ENCODE measurements at regions not wholly inside any gene's neighbourhood (a gene's known extent, or its start where the extent isn't known, plus 50 kb on each side); places are given as distances from the start of the nearest gene placed in this dataset.

GRCh38 chr2:166614029-166614428 lies 120.0 kb upstream of the SCN7A start:
- Histone ChIP-seq H3K36me3 (ENCODE audit: control insufficient read depth in 2 of 2, extremely low read depth in 1 of 2, insufficient read depth in 2 of 2, low read length in 2 of 2) (no peaks in the 10 kb centered on the region), H3K4me2 (ENCODE audit: insufficient read depth, low read length) (no peak overlapping the region), H3K27me3 (ENCODE audit: control insufficient read depth in 2 of 2, insufficient read depth in 2 of 2, low read length in 2 of 2) (no peaks in the 10 kb centered on the region), H4K20me1 (replicated peaks; ENCODE audit: control insufficient read depth, extremely low read depth, insufficient read depth, low read length) (no peaks in the 10 kb centered on the region), H2AFZ (ENCODE audit: low read depth, low read length) (no peak overlapping the region), H3K79me2 (ENCODE audit: control insufficient read depth, insufficient read depth, low read length) (no peaks in the 10 kb centered on the region), H3K9me3 (replicated peaks; ENCODE audit: control insufficient read depth, insufficient read depth, low read length) (no peaks in the 10 kb centered on the region), H3K4me1 (ENCODE audit: control insufficient read depth, extremely low read depth, insufficient read depth, low read length) (no peaks in the 10 kb centered on the region), H3K4me3 (replicated peaks in 1 of 3; ENCODE audit: insufficient read depth in 1 of 3, low read depth in 1 of 3, low read length in 3 of 3) (no peak overlapping the region), H3K27ac (ENCODE audit: insufficient read depth, low read depth, low read length) (no peak overlapping the region), H3K9ac (replicated peaks; ENCODE audit: extremely low read depth, insufficient read depth, low read length) (no peak overlapping the region), H3K9me1 (replicated peaks; ENCODE audit: control insufficient read depth, extremely low read depth, insufficient read depth, low read length) (no peaks in the 10 kb centered on the region)
- no peak for TF ChIP-seq CTCF (IDR thresholded peaks at IDR 0.05; ENCODE audit: extremely low read depth in 1 of 2, insufficient read depth in 1 of 2, low read depth in 1 of 2, low read length in 2 of 2)
- intact Hi-C loops (cut with micrococcal nuclease) (no loop called here), dilution Hi-C loops (cut with MboI; ENCODE audit: extremely low pct_ligation_motif_present, low sequenced_read_pairs) (no loop called here)
- POLR2A ChIA-PET, result no interaction called here
- DNase-seq (ENCODE audit: low read depth, low spot score) (no peak), FAIRE-seq (no peak)
- CTCF ChIA-PET, result no interaction called here
- BruUV-seq (replicated peaks), result no TSS peak

DNA sequence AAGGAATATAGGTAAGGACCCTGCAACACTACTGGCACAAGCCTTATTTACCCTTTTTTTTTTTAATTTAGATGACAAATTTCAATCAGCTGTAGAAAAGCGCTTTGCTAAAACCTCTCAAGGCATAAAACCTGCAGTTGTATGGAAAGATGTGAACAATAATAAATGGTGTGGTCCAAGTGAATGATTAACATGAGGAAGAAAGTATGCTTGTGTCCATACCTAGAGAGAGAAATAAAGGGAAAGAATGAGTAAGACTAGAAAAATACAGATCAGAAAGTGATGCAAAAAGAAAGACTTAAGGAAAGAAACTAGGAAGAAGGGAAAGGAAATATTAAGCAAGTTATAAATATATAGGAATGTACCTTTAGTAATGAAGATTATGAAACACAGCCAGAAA lies 119.2 kb upstream of the SCN7A start:
- ChIA-PET POLR2A (no interaction called here), CTCF (no interaction called here)
- dilution Hi-C loops (cut with MboI; ENCODE audit: extremely low pct_ligation_motif_present, low sequenced_read_pairs), result no loop called here
- H3K36me3 ChIP-seq (ENCODE audit: control insufficient read depth in 2 of 2, extremely low read depth in 1 of 2, insufficient read depth in 2 of 2, low read length in 2 of 2), result no peaks in the 10 kb centered on the region
- no peaks in the 10 kb centered on the region for H3K4me1 ChIP-seq (ENCODE audit: control insufficient read depth, extremely low read depth, insufficient read depth, low read length)
- no peak overlapping the region for H3K9ac ChIP-seq (replicated peaks; ENCODE audit: extremely low read depth, insufficient read depth, low read length)
- H3K79me2 ChIP-seq (ENCODE audit: control insufficient read depth, insufficient read depth, low read length), result no peaks in the 10 kb centered on the region
- no peak overlapping the region for H3K27ac ChIP-seq (ENCODE audit: insufficient read depth, low read depth, low read length)
- H3K9me3 ChIP-seq (replicated peaks; ENCODE audit: control insufficient read depth, insufficient read depth, low read length), result no peaks in the 10 kb centered on the region
- H3K4me3 ChIP-seq (replicated peaks in 1 of 3; ENCODE audit: insufficient read depth in 1 of 3, low read depth in 1 of 3, low read length in 3 of 3), result no peak overlapping the region
- BruUV-seq (replicated peaks), result no TSS peak
- no peak overlapping the region for H2AFZ ChIP-seq (ENCODE audit: low read depth, low read length)
- intact Hi-C loops (cut with micrococcal nuclease), result no loop called here
- H3K27me3 ChIP-seq (ENCODE audit: control insufficient read depth in 2 of 2, insufficient read depth in 2 of 2, low read length in 2 of 2), result no peaks in the 10 kb centered on the region
- no peaks in the 10 kb centered on the region for H4K20me1 ChIP-seq (replicated peaks; ENCODE audit: control insufficient read depth, extremely low read depth, insufficient read depth, low read length)
- DNase-seq (ENCODE audit: low read depth, low spot score) (no peak), FAIRE-seq (no peak)
- no peaks in the 10 kb centered on the region for H3K9me1 ChIP-seq (replicated peaks; ENCODE audit: control insufficient read depth, extremely low read depth, insufficient read depth, low read length)
- no peak overlapping the region for H3K4me2 ChIP-seq (ENCODE audit: insufficient read depth, low read length)
- no peak for TF ChIP-seq EZH2 (IDR thresholded peaks at IDR 0.05; ENCODE audit: borderline replicate concordance, low read depth, low read length, severe bottlenecking)
- no peak for TF ChIP-seq GATA2 (IDR thresholded peaks at IDR 0.05; ENCODE audit: insufficient read depth, insufficient read length, low read depth, low read length)
- TF ChIP-seq MYC (IDR thresholded peaks at IDR 0.05; ENCODE audit: low read depth, low read length), result no peak
- TF ChIP-seq FOS (IDR thresholded peaks at IDR 0.05; ENCODE audit: borderline replicate concordance, insufficient read depth, low read length), result no peak
- TF ChIP-seq POLR2A (IDR thresholded peaks at IDR 0.05; ENCODE audit: low read depth, low read length), result no peak
- TF ChIP-seq, protein P1, sequence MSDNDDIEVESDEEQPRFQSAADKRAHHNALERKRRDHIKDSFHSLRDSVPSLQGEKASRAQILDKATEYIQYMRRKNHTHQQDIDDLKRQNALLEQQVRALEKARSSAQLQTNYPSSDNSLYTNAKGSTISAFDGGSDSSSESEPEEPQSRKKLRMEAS (IDR thresholded peaks at IDR 0.05; ENCODE audit: insufficient read depth, insufficient read length), result no peak
- TF ChIP-seq CTCF (IDR thresholded peaks at IDR 0.05; ENCODE audit: extremely low read depth in 1 of 2, insufficient read depth in 1 of 2, low read depth in 1 of 2, low read length in 2 of 2), result no peak
- no peak for TF ChIP-seq JUN (IDR thresholded peaks at IDR 0.05; ENCODE audit: borderline replicate concordance, insufficient read depth, insufficient read length, low read depth)
- TF ChIP-seq POLR2AphosphoS5 (IDR thresholded peaks at IDR 0.05; ENCODE audit: insufficient read depth, low read depth, low read length), result no peak
